HG03565 (cell line): ENCODE measurements at regions not wholly inside any gene's neighbourhood (a gene's known extent, or its start where the extent isn't known, plus 50 kb on each side); places are given as distances from the start of the nearest gene placed in this dataset.

Experiments used
- ATAC-seq: cut with Tn5 transposase; IDR thresholded peaks from one replicate; pipeline ENCODE4 v1.9.1; 2021; ENCODE audit warnings: mild to moderate bottlenecking, moderate library complexity; ENCODE audit not compliant: unreplicated experiment

DNA sequence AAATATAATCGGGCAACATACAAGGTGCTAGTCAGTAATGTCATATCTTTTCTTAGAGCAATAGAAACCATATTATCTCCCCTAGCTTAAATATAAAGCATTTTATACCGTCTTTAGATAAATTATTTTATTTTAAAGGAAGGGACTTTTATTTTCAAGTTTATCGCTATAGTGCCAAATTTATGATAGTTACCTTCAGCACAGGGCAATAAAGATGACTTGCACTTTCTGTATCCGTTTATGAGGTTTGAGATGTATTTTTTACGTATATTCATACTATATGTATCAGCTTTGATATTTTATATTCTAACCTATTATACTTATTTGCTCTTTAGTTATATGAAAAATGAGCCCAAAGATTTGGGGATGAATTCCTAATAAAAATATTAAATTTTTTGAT lies 61.6 kb upstream of the CARD18 start:
- no peak for ATAC-seq

DNA sequence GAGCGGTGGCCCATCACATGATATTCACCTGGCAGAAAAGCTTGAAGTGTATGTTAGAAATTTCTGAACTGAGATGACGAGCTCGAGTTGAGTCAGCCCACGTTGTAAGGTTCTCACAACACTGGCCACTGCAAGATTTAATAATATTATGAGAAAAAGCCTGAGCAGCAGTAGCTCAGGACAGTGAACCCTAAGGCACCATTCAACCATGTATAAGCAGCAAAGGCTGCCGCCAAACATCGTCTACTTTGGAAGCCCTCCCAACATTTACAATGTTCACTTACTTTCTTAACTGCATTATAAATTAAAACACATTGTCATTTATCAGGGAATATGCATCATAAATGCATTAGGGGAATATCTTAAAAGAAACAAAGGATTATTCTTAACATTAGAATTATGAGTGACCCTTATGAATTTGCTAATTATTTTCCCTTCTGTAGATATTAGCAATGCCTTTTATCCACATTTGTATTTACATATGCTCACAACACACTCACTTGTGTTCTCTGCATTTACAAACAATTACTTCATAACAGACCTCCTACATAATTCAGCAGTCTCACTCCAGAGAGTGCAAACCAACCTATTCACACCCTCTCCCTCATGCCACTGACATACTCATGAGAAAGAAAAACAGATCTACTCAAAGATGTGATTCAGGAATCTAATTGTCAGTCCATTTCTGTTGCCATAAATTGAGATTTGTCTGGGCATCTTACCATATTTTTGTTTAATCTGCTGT lies 57.7 kb upstream of the CARD18 start:
- ATAC-seq = no peak

DNA sequence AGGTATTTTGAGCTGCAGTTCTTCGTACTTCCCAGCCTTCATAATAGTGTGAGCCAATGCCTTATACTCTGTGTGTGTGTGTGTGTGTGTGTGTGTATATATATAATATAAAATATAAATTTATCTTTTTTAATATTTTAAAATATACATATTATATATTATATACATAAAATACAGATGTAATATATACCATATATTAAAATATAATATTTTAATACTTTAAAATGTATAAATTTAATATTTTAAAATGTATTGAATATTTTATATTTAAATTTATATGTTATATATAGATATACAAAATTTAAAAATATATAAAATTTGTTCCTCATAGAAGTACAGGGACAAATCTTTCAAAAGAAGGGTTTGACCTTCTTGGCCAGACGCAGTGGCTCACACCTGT lies 53.7 kb upstream of the CARD18 start:
- ATAC-seq = no peak

DNA sequence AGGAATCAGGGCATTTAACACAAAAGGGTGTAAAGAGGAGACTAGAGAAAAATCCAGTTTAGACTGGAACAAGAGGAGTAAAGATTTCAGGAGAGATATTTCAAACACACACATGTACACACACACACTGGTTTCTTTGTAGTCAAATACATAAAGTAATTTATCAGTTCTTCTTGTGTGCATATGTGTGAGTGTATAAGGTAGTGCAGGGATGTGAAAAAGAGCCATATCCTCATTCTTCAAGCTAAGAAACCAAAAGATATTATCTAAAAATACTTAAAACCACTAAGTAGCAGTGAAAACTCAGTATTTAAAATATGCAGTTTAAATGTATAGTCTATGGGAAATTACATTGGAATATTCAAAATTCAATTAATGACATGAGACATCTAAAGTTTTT lies 52.5 kb upstream of the CARD18 start:
- ATAC-seq = peak; percentile 48

DNA sequence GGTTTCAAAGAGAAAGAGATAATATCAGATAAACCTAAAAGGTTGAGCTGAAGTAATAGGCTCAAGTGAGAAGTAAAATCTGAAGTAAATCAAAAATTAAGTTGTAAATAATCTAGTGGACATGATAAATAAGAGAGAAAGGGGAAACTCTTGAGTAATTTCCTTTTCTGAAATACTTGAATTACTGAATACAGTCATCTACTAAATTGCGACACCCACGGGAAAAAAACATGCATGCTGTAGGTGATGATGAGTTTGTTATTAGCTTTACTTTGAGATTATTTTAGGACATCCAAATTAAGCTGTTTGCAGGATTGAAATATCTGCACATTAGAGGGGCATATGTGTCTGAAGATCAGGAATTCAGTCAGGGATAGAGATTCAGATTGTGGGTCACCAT lies 50.0 kb upstream of the CARD18 start:
- ATAC-seq = no peak
